ENCODE measurements at regions not wholly inside any gene's neighbourhood (a gene's known extent, or its start where the extent isn't known, plus 50 kb on each side); places are given as distances from the start of the nearest gene placed in this dataset.
"Not testable (repeated sequence)": the region's sequence is repeated elsewhere in the genome, so short reads cannot be mapped to it uniquely, and the experiment has no call there.

GRCh38 chr7:68752485-68753178 is 845.6 kb upstream of the AUTS2 start:
- DNase-seq (ENCODE audit: extremely low read depth in 1 of 2, low read depth in 1 of 2): no peak

- DNase-seq (ENCODE audit: extremely low read depth in 1 of 2, low read depth in 1 of 2): no peak
Observed at GRCh38 chr7:68754414-68754813, 843.9 kb upstream of the AUTS2 start.

- DNase-seq (ENCODE audit: extremely low read depth in 1 of 2, low read depth in 1 of 2): no peak
Observed at GRCh38 chr7:68756986-68757495, 841.2 kb upstream of the AUTS2 start.

GRCh38 chr7:68760556-68760955 is 837.7 kb upstream of the AUTS2 start:
- DNase-seq (ENCODE audit: extremely low read depth in 1 of 2, low read depth in 1 of 2): no peak

GRCh38 chr7:68767462-68767861 is 830.8 kb upstream of the AUTS2 start:
- no peak for DNase-seq (ENCODE audit: extremely low read depth in 1 of 2, low read depth in 1 of 2)

- no peak for DNase-seq (ENCODE audit: extremely low read depth in 1 of 2, low read depth in 1 of 2)
Observed at GRCh38 chr7:68770649-68771048, 827.6 kb upstream of the AUTS2 start.

- no peak for DNase-seq (ENCODE audit: extremely low read depth in 1 of 2, low read depth in 1 of 2)
Observed at GRCh38 chr7:68776326-68776725, 821.9 kb upstream of the AUTS2 start.

GRCh38 chr7:68783684-68784083 is 814.6 kb upstream of the AUTS2 start:
- no peak for DNase-seq (ENCODE audit: extremely low read depth in 1 of 2, low read depth in 1 of 2)

GRCh38 chr7:68785036-68785435 is 813.2 kb upstream of the AUTS2 start:
- DNase-seq (ENCODE audit: extremely low read depth in 1 of 2, low read depth in 1 of 2): no peak

- DNase-seq (ENCODE audit: extremely low read depth in 1 of 2, low read depth in 1 of 2): no peak
Observed at GRCh38 chr7:68787566-68787965, 810.7 kb upstream of the AUTS2 start.

GRCh38 chr7:68788529-68788928 is 809.7 kb upstream of the AUTS2 start:
- not testable (repeated sequence) for DNase-seq (ENCODE audit: extremely low read depth in 1 of 2, low read depth in 1 of 2)

GRCh38 chr7:68789597-68789996 is 808.7 kb upstream of the AUTS2 start:
- no peak for DNase-seq (ENCODE audit: extremely low read depth in 1 of 2, low read depth in 1 of 2)

- DNase-seq (ENCODE audit: extremely low read depth in 1 of 2, low read depth in 1 of 2): no peak
Observed at GRCh38 chr7:68792351-68792750, 805.9 kb upstream of the AUTS2 start.

GRCh38 chr7:68793513-68793912 is 804.8 kb upstream of the AUTS2 start:
- DNase-seq (ENCODE audit: extremely low read depth in 1 of 2, low read depth in 1 of 2): no peak

GRCh38 chr7:68800316-68800715 is 798.0 kb upstream of the AUTS2 start:
- DNase-seq (ENCODE audit: extremely low read depth in 1 of 2, low read depth in 1 of 2): no peak

GRCh38 chr7:68805159-68805558 is 793.1 kb upstream of the AUTS2 start:
- no peak for DNase-seq (ENCODE audit: extremely low read depth in 1 of 2, low read depth in 1 of 2)

GRCh38 chr7:68807666-68808065 is 790.6 kb upstream of the AUTS2 start:
- DNase-seq (ENCODE audit: extremely low read depth in 1 of 2, low read depth in 1 of 2): no peak

- DNase-seq (ENCODE audit: extremely low read depth in 1 of 2, low read depth in 1 of 2): no peak
Observed at GRCh38 chr7:68813551-68814080, 784.7 kb upstream of the AUTS2 start.

- no peak for DNase-seq (ENCODE audit: extremely low read depth in 1 of 2, low read depth in 1 of 2)
Observed at GRCh38 chr7:68816491-68816890, 781.8 kb upstream of the AUTS2 start.

GRCh38 chr7:68820321-68820720 is 778.0 kb upstream of the AUTS2 start:
- DNase-seq (ENCODE audit: extremely low read depth in 1 of 2, low read depth in 1 of 2): no peak

GRCh38 chr7:68821846-68822245 is 776.4 kb upstream of the AUTS2 start:
- DNase-seq (ENCODE audit: extremely low read depth in 1 of 2, low read depth in 1 of 2): no peak

- DNase-seq (ENCODE audit: extremely low read depth in 1 of 2, low read depth in 1 of 2): no peak
Observed at GRCh38 chr7:68823996-68824780, 774.1 kb upstream of the AUTS2 start.
